Natural killer cell (primary cell): ENCODE measurements at regions not wholly inside any gene's neighbourhood (a gene's known extent, or its start where the extent isn't known, plus 50 kb on each side); places are given as distances from the start of the nearest gene placed in this dataset.

Source experiments
- ATAC-seq, 3 donors: fragments of 150-1000 bp in 2 of 3; fragments of 200-7000 bp in 1 of 3; cut with Tn5 transposase; 1 replicate in 1 of 3; 2 replicates in 2 of 3; pipeline ENCODE4 v1.10.0; 2021; ENCODE audit warnings: mild to moderate bottlenecking in 2 of 3, moderate library complexity in 2 of 3
- DNase-seq, 2 donors: peaks; one replicate each; pipeline versions ENCODE4 v3.0.0 to v3.0.0-alpha.2; 2013 to 2021; ENCODE audit warnings: mixed read lengths in 1 of 2
- H3K27ac ChIP-seq: one replicate; pipeline ENCODE4 v1.5.1; 2013; ENCODE audit warnings: mild to moderate bottlenecking, low read length
- H3K27me3 ChIP-seq: one replicate; pipeline ENCODE4 v1.6.1; 2013; ENCODE audit warnings: low read length; ENCODE audit not compliant: control insufficient read depth, insufficient read depth
- H3K36me3 ChIP-seq: one replicate; pipeline ENCODE4 v1.6.1; 2013; ENCODE audit warnings: low read length; ENCODE audit not compliant: control insufficient read depth, insufficient read depth
- H3K4me1 ChIP-seq: one replicate; pipeline ENCODE4 v1.6.1; 2013; ENCODE audit warnings: low read length; ENCODE audit not compliant: control insufficient read depth, insufficient read depth
- H3K4me3 ChIP-seq: one replicate; pipeline ENCODE4 v1.5.1; 2013; ENCODE audit warnings: low read length
- H3K9me3 ChIP-seq: one replicate; pipeline ENCODE4 v1.6.1; 2013; ENCODE audit warnings: low read length; ENCODE audit not compliant: control insufficient read depth, insufficient read depth
- H3K27ac Mint-ChIP-seq, 2 donors: one replicate each; pipeline ENCODE4 v1.8.0; 2022; ENCODE audit warnings: mild to moderate bottlenecking in 2 of 2, mixed read lengths in 2 of 2, moderate library complexity in 1 of 2
- H3K27me3 Mint-ChIP-seq, 2 donors: one replicate each; pipeline ENCODE4 v1.8.0; 2022; ENCODE audit warnings: low read depth in 2 of 2, mixed read lengths in 2 of 2
- H3K36me3 Mint-ChIP-seq: one replicate; pipeline ENCODE4 v1.8.0; 2022; ENCODE audit warnings: mixed read lengths
- H3K4me1 Mint-ChIP-seq, 2 donors: one replicate each; pipeline ENCODE4 v1.8.0; 2022; ENCODE audit warnings: mixed read lengths in 2 of 2
- H3K4me3 Mint-ChIP-seq: one replicate; pipeline ENCODE4 v1.8.0; 2022; ENCODE audit warnings: mild to moderate bottlenecking, moderate library complexity, mixed read lengths
- H3K9me3 Mint-ChIP-seq, 2 donors: one replicate each; pipeline ENCODE4 v1.8.0; 2022; ENCODE audit warnings: mixed read lengths in 2 of 2
- CTCF ChIP-seq: fragments of 200-600 bp; IDR thresholded peaks from one replicate; pipeline ENCODE4 v1.8.0; 2022; ENCODE audit warnings: antibody characterized with exemption
- WGBS: methylation state at CpG from one replicate; pipeline ENCODE4 v1.1.7; 2013; ENCODE audit warnings: missing lambda C conversion rate; ENCODE audit not compliant: insufficient coverage; 5-methylcytosine and 5-hydroxymethylcytosine counted together
- intact Hi-C: fragments of 100-400 bp; cut with micrococcal nuclease; formaldehyde crosslinking; loops from one replicate; pipeline ENCODE4 v1.14.2; 2022

- Mint-ChIP-seq H3K9me3 (peaks cover 4 to 12% of the 10 kb centered on the region in 2 donors), H3K27ac (no peak overlapping the region), H3K4me1 (no peaks in the 10 kb centered on the region), H3K4me3 (no peak overlapping the region), H3K36me3 (no peaks in the 10 kb centered on the region), H3K27me3 (no peaks in the 10 kb centered on the region)
- Histone ChIP-seq H3K9me3 (no peaks in the 10 kb centered on the region), H3K27me3 (no peaks in the 10 kb centered on the region), H3K4me1 (no peaks in the 10 kb centered on the region), H3K27ac (no peak overlapping the region), H3K4me3 (no peak overlapping the region), H3K36me3 (no peaks in the 10 kb centered on the region)
- TF ChIP-seq CTCF: no peak
- ATAC-seq (no peak), DNase-seq (no peak)
- intact Hi-C loops: no loop called here
- WGBS: 88% methylated on average over 4 of the region's 4 CpGs
Observed at GRCh38 chr2:221848286-221848685, 276.2 kb upstream of the EPHA4 start.

- no peak for TF ChIP-seq CTCF
- DNase-seq (no peak), ATAC-seq (no peak)
- Histone ChIP-seq H3K36me3 (no peaks in the 10 kb centered on the region), H3K27me3 (no peaks in the 10 kb centered on the region), H3K4me1 (no peaks in the 10 kb centered on the region), H3K9me3 (no peaks in the 10 kb centered on the region), H3K27ac (no peak overlapping the region), H3K4me3 (no peak overlapping the region)
- Mint-ChIP-seq H3K9me3 (peaks cover 6 to 10% of the 10 kb centered on the region in 2 donors), H3K27me3 (no peaks in the 10 kb centered on the region), H3K36me3 (no peaks in the 10 kb centered on the region), H3K4me3 (no peak overlapping the region), H3K27ac (no peak overlapping the region), H3K4me1 (no peaks in the 10 kb centered on the region)
- 75% methylated on average over 2 of the region's 2 CpGs for WGBS
- intact Hi-C loops: no loop called here
Observed at GRCh38 chr2:221845021-221845365, 272.9 kb upstream of the EPHA4 start.

- H3K4me3 ChIP-seq: no peak overlapping the region
- Mint-ChIP-seq H3K27me3 (no peaks in the 10 kb centered on the region), H3K9me3 (peaks cover 8 to 10% of the 10 kb centered on the region in 2 donors), H3K4me1 (no peaks in the 10 kb centered on the region), H3K27ac (no peak overlapping the region), H3K36me3 (no peaks in the 10 kb centered on the region), H3K4me3 (no peak overlapping the region)
- ATAC-seq (no peak), DNase-seq (no peak)
- H3K36me3 ChIP-seq: no peaks in the 10 kb centered on the region
- H3K4me1 ChIP-seq: no peaks in the 10 kb centered on the region
- no peak overlapping the region for H3K27ac ChIP-seq
- no peak for TF ChIP-seq CTCF
- no peaks in the 10 kb centered on the region for H3K27me3 ChIP-seq
- intact Hi-C loops: no loop called here
- H3K9me3 ChIP-seq: no peaks in the 10 kb centered on the region
- WGBS: 34% methylated on average over 2 of the region's 2 CpGs
Observed at GRCh38 chr2:221844212-221845020, 272.3 kb upstream of the EPHA4 start.

- Mint-ChIP-seq H3K9me3 (peaks cover 7 to 8% of the 10 kb centered on the region in 2 donors), H3K36me3 (no peaks in the 10 kb centered on the region), H3K4me3 (no peak overlapping the region), H3K27me3 (no peaks in the 10 kb centered on the region), H3K4me1 (no peaks in the 10 kb centered on the region), H3K27ac (no peak overlapping the region)
- no peaks in the 10 kb centered on the region for H3K27me3 ChIP-seq
- no peak for TF ChIP-seq CTCF
- no peaks in the 10 kb centered on the region for H3K4me1 ChIP-seq
- ATAC-seq: no peak
- no peaks in the 10 kb centered on the region for H3K36me3 ChIP-seq
- intact Hi-C loops: no loop called here
- no peak for DNase-seq
- no peak overlapping the region for H3K27ac ChIP-seq
- H3K4me3 ChIP-seq: no peak overlapping the region
- no peaks in the 10 kb centered on the region for H3K9me3 ChIP-seq
- 91% methylated on average over 1 of the region's 3 CpGs for WGBS
Observed at GRCh38 chr2:221836095-221836494, 264.0 kb upstream of the EPHA4 start.
